Panc1 (cell line): ENCODE measurements at regions not wholly inside any gene's neighbourhood (a gene's known extent, or its start where the extent isn't known, plus 50 kb on each side); places are given as distances from the start of the nearest gene placed in this dataset.

Experiments used
- CTCF ChIP-seq: fragments of 450-650 bp; IDR thresholded peaks from 2 replicates; pipeline ENCODE4 v1.5.1; 2017; ENCODE audit warnings: mild to moderate bottlenecking
- POLR2AphosphoS5 ChIP-seq: IDR thresholded peaks from 2 replicates; pipeline ENCODE4 v1.6.1; 2012; ENCODE audit warnings: mild to moderate bottlenecking, low read depth, low read length, moderate library complexity

GRCh38 chr7:35526645-35527044 is 168.3 kb downstream of the HERPUD2 start:
- TF ChIP-seq POLR2AphosphoS5 (no peak), CTCF (no peak)
